GM19043 (cell line): ENCODE measurements at regions not wholly inside any gene's neighbourhood (a gene's known extent, or its start where the extent isn't known, plus 50 kb on each side); places are given as distances from the start of the nearest gene placed in this dataset.

Experiments
- ATAC-seq: cut with Tn5 transposase; IDR thresholded peaks from one replicate; pipeline ENCODE4 v1.9.1; 2021; ENCODE audit warnings: low read depth; ENCODE audit not compliant: unreplicated experiment

- no peak for ATAC-seq
These were observed 316.1 kb downstream of the GADD45G start for GRCh38 chr9:89920951-89921350.

- ATAC-seq = no peak
These were observed 317.3 kb downstream of the GADD45G start for GRCh38 chr9:89922099-89922498.

GRCh38 chr9:89923174-89923573, 318.4 kb downstream of the GADD45G start:
- no peak for ATAC-seq

- no peak for ATAC-seq
These were observed 319.2 kb downstream of the GADD45G start for GRCh38 chr9:89923961-89924504.

GRCh38 chr9:89924611-89925010, 319.8 kb downstream of the GADD45G start:
- no peak for ATAC-seq

GRCh38 chr9:89926167-89926566, 321.4 kb downstream of the GADD45G start:
- ATAC-seq = no peak

GRCh38 chr9:89926691-89927220, 321.9 kb downstream of the GADD45G start:
- ATAC-seq = no peak

- no peak for ATAC-seq
These were observed 323.3 kb downstream of the GADD45G start for GRCh38 chr9:89928106-89928505.

GRCh38 chr9:89928521-89929275, 323.9 kb downstream of the GADD45G start:
- no peak for ATAC-seq

GRCh38 chr9:89929315-89929672, 324.5 kb downstream of the GADD45G start:
- no peak for ATAC-seq

GRCh38 chr9:89929673-89930480, 325.1 kb downstream of the GADD45G start:
- no peak for ATAC-seq

- no peak for ATAC-seq
These were observed 328.8 kb downstream of the GADD45G start for GRCh38 chr9:89933578-89933977.

- ATAC-seq = no peak
These were observed 330.3 kb downstream of the GADD45G start for GRCh38 chr9:89935115-89935514.

GRCh38 chr9:89935801-89936200, 331.0 kb downstream of the GADD45G start:
- ATAC-seq = no peak

- no peak for ATAC-seq
These were observed 332.2 kb downstream of the GADD45G start for GRCh38 chr9:89937051-89937450.

GRCh38 chr9:89939181-89939580, 334.4 kb downstream of the GADD45G start:
- ATAC-seq = no peak

- ATAC-seq = no peak
These were observed 334.9 kb downstream of the GADD45G start for GRCh38 chr9:89939626-89940292.

GRCh38 chr9:89940625-89941024, 335.8 kb downstream of the GADD45G start:
- ATAC-seq = no peak

GRCh38 chr9:89941875-89942274, 337.1 kb downstream of the GADD45G start:
- no peak for ATAC-seq

- ATAC-seq = no peak
These were observed 337.8 kb downstream of the GADD45G start for GRCh38 chr9:89942643-89943042.

GRCh38 chr9:89943309-89943708, 338.5 kb downstream of the GADD45G start:
- ATAC-seq = no peak
